A549 (cell line): ENCODE measurements at regions not wholly inside any gene's neighbourhood (a gene's known extent, or its start where the extent isn't known, plus 50 kb on each side); places are given as distances from the start of the nearest gene placed in this dataset.

Experiments used
- ATAC-seq, 2 experiments: fragments of 200-7000 bp in 1 of 2; fragments of >200 bp in 1 of 2; cut with Nextera tagmentation in 1 of 2; cut with Tn5 transposase in 1 of 2; 3 replicates each; pipeline versions ENCODE4 v1.8.0 to v1.9.1; 2018 to 2020; ENCODE audit warnings: mild to moderate bottlenecking in 1 of 2, moderate library complexity in 1 of 2
- CTCF ChIA-PET: fragments of 300-600 bp; sonication (Branson Sonifier 250); formaldehyde crosslinking; extraction: SDS; loops from one replicate; lab custom pipeline; 2021; ENCODE audit warnings: antibody characterized with exemption, inconsistent platforms; lab: Yijun Ruan, JAX
- POLR2A ChIA-PET: fragments of 350-600 bp; formaldehyde crosslinking; extraction: SDS; loops from one replicate; lab custom pipeline; 2021; ENCODE audit warnings: antibody characterized with exemption, inconsistent platforms; lab: Yijun Ruan, JAX
- DNase-seq, 2 experiments: peaks; one replicate each; pipeline versions ENCODE4 v3.0.0 to v3.0.0-alpha.2; 2011 to 2016; ENCODE audit warnings: low read depth in 1 of 2, low spot score in 1 of 2
- FAIRE-seq: peaks from 2 replicates; lab custom pipeline; 2011; peaks lifted over from hg19 to GRCh38; lab: Jason Lieb, UNC
- H3K27ac ChIP-seq, 2 experiments: fragments of >200 bp; sonication (Bioruptor Twin); formaldehyde crosslinking; 3 replicates each; pipeline ENCODE4 v1.5.1; 2016 to 2017
- H3K4me1 ChIP-seq: fragments of >200 bp; sonication (Bioruptor Twin); formaldehyde crosslinking; 3 replicates; pipeline ENCODE4 v1.6.1; 2016
- H3K4me2 ChIP-seq: fragments of >200 bp; sonication (Bioruptor Twin); formaldehyde crosslinking; 3 replicates; pipeline ENCODE4 v1.6.1; 2016
- H3K4me3 ChIP-seq: fragments of >200 bp; sonication (Bioruptor Twin); formaldehyde crosslinking; 3 replicates; pipeline ENCODE4 v1.5.1; 2016
- H3K9me3 ChIP-seq: fragments of >200 bp; sonication (Bioruptor Twin); formaldehyde crosslinking; 3 replicates; pipeline ENCODE4 v1.6.1; 2016
- ATOH8 ChIP-seq: fragments of 250-450 bp; sonication (Bioruptor Pico); IDR thresholded peaks from 2 replicates; pipeline ENCODE4 v1.5.0; 2020; ENCODE audit warnings: low read depth, mild to moderate bottlenecking, moderate library complexity
- CHD2 ChIP-seq: fragments of 150-350 bp; IDR thresholded peaks from 2 replicates; pipeline ENCODE4 v1.6.1; 2014; ENCODE audit warnings: low read length; ENCODE audit not compliant: partially characterized antibody
- CHD4 ChIP-seq: fragments of 200-600 bp; sonication (generic); IDR thresholded peaks from 2 replicates; pipeline ENCODE4 v1.6.1; 2016; ENCODE audit warnings: antibody characterized with exemption, mild to moderate bottlenecking, borderline replicate concordance
- EHMT2 ChIP-seq: fragments of 200-600 bp; sonication (generic); IDR thresholded peaks from 2 replicates; pipeline ENCODE4 v1.6.1; 2016; ENCODE audit warnings: antibody characterized with exemption, low read depth, mild to moderate bottlenecking, moderate library complexity
- FOSB ChIP-seq: fragments of 250-450 bp; sonication (Bioruptor Pico); IDR thresholded peaks from 2 replicates; pipeline ENCODE4 v1.5.0; 2020; ENCODE audit warnings: mild to moderate bottlenecking, moderate library complexity
- FOXS1 ChIP-seq: fragments of 250-450 bp; sonication (Bioruptor Pico); IDR thresholded peaks from 2 replicates; pipeline ENCODE4 v1.5.0; 2020; ENCODE audit warnings: mild to moderate bottlenecking, moderate library complexity
- GATA3 ChIP-seq: IDR thresholded peaks from 2 replicates; pipeline ENCODE4 v1.6.1; 2012; ENCODE audit warnings: borderline replicate concordance
- HDAC2 ChIP-seq: fragments of 200-600 bp; sonication (generic); IDR thresholded peaks from 2 replicates; pipeline ENCODE4 v1.6.1; 2016
- HES2 ChIP-seq: fragments of >200 bp; sonication (Bioruptor Twin); formaldehyde crosslinking; IDR thresholded peaks from 2 replicates; pipeline ENCODE4 v1.6.1; 2016
- HEYL ChIP-seq: fragments of 250-450 bp; sonication (Bioruptor Pico); IDR thresholded peaks from 2 replicates; pipeline ENCODE4 v1.8.0; 2021; ENCODE audit warnings: mild to moderate bottlenecking, moderate library complexity
- HOXB5 ChIP-seq: fragments of 250-450 bp; sonication (Bioruptor Pico); IDR thresholded peaks from 2 replicates; pipeline ENCODE4 v1.5.0; 2020; ENCODE audit warnings: mild to moderate bottlenecking, moderate library complexity
- KDM1A ChIP-seq: fragments of 200-600 bp; sonication (generic); IDR thresholded peaks from 2 replicates; pipeline ENCODE4 v1.6.1; 2016; ENCODE audit warnings: low read depth, mild to moderate bottlenecking
- KDM5A ChIP-seq: fragments of 200-600 bp; sonication (generic); IDR thresholded peaks from 2 replicates; pipeline ENCODE4 v1.6.1; 2016; ENCODE audit warnings: antibody characterized with exemption, mild to moderate bottlenecking
- MAFK ChIP-seq: fragments of 450-650 bp; IDR thresholded peaks from 2 replicates; pipeline ENCODE4 v1.6.1; 2014; ENCODE audit not compliant: partially characterized antibody
- MAX ChIP-seq: IDR thresholded peaks from 2 replicates; pipeline ENCODE4 v1.6.1; 2012
- NR3C1 ChIP-seq: fragments of >200 bp; sonication (Bioruptor Twin); formaldehyde crosslinking; IDR thresholded peaks from 3 replicates; pipeline ENCODE4 v1.6.1; 2017
- RCOR1 ChIP-seq: fragments of 150-350 bp; IDR thresholded peaks from 2 replicates; pipeline ENCODE4 v1.6.1; 2014; ENCODE audit warnings: antibody characterized with exemption, low read length, low read depth
- RNF2 ChIP-seq: fragments of 200-600 bp; sonication (generic); IDR thresholded peaks from 2 replicates; pipeline ENCODE4 v1.6.1; 2016; ENCODE audit warnings: low read depth, mild to moderate bottlenecking, antibody characterized with exemption, moderate library complexity, borderline replicate concordance
- TFCP2L1 ChIP-seq: fragments of 250-450 bp; sonication (Bioruptor Pico); IDR thresholded peaks from 2 replicates; pipeline ENCODE4 v1.5.0; 2021; ENCODE audit warnings: mild to moderate bottlenecking
- WGBS: methylation state at CpG from one replicate; pipeline ENCODE4 v1.1.6; 2017; ENCODE audit errors: missing lambda C conversion rate; 5-methylcytosine and 5-hydroxymethylcytosine counted together

- no peak overlapping the region for H3K4me2 ChIP-seq
- H3K9me3 ChIP-seq = no peaks in the 10 kb centered on the region
- ATAC-seq = no peak
- no peaks in the 10 kb centered on the region for H3K4me1 ChIP-seq
- CTCF ChIA-PET = interaction anchor here (2.7 kb wide), 1 partner anchor 17 kb away, joined by 13 read pairs; no protein-coding TSS in a partner anchor
- no peak for TF ChIP-seq TFCP2L1 (CRISPR knock-in tag)
- no peak for TF ChIP-seq MAX
- TF ChIP-seq FOSB (CRISPR knock-in tag) = no peak
- TF ChIP-seq, all 56 proteins: peak for 0
- WGBS = 14% methylated on average over 3 of the region's 3 CpGs
- POLR2A ChIA-PET = no interaction called here
- Histone ChIP-seq H3K4me3 (no peak overlapping the region), H3K27ac (no peak overlapping the region)
- no peak for FAIRE-seq
- no peak for DNase-seq
Observed at GRCh38 chr9:93843396-93843795, 111.8 kb downstream of the BARX1 start.

- no peak overlapping the region for H3K4me2 ChIP-seq
- 0 out of 3 replicates have a peak, but pooled peaks cover 3% of the 10 kb centered on the region for H3K4me1 ChIP-seq
Observed at GRCh38 chr9:93830606-93831005, 124.5 kb downstream of the BARX1 start.

DNA sequence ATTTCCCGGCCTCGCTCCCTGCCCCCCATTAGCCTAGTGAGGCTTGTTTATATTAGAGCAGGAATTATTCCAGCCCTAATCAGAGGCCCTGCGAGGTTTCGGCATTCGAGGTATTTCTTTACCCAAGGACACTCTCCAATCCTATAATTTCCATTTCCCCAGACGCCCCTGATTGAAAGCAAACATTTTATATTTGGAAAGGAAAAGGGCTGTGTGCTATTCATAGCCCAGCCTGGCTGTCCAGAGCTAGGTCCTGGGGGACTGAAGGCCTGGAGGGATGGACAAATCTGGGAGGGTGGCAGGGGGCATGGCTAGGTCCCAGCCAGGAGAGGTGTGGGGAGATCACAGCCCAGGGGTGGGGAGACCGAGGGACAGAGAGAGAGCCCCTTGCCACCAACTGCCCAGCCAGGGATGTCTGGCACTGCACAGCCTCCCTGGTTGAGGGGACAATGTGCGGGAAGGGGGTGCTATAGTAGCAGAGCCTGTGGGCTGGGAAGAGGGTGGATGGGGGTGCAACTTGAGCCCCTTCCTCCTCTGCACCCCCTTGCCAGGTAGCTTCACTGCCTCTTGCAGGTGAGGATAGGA, 125.1 kb downstream of the BARX1 start:
- H3K4me1 ChIP-seq = 0 out of 3 replicates have a peak, but pooled peaks cover 3% of the 10 kb centered on the region
- CTCF ChIA-PET = interaction anchor here (1.5 kb wide), 1 partner anchor 134 kb away, joined by 4 read pairs; no protein-coding TSS in a partner anchor
- 0 out of 3 replicates have a peak, but pooled peaks cover 4% of the 10 kb centered on the region for H3K9me3 ChIP-seq
- H3K4me2 ChIP-seq = no peak overlapping the region
- ATAC-seq = no peak
- TF ChIP-seq KDM1A (no peak), CHD4 (no peak), RNF2 (no peak), EHMT2 (no peak), HOXB5 (no peak), ATOH8 (CRISPR knock-in tag) (no peak)
- TF ChIP-seq, all 56 proteins: peak for 0
- POLR2A ChIA-PET = no interaction called here
- Histone ChIP-seq H3K4me3 (no peak overlapping the region), H3K27ac (no peak overlapping the region)
- DNase-seq (no peak), FAIRE-seq (no peak)
- WGBS = 69% methylated on average over 8 of the region's 8 CpGs

More at GRCh38 chr9:93830606-93831005, 124.5 kb downstream of the BARX1 start:
- Histone ChIP-seq H3K9me3 (0 out of 3 replicates have a peak, but pooled peaks cover 4% of the 10 kb centered on the region), H3K27ac (no peak overlapping the region), H3K4me3 (no peak overlapping the region)
- POLR2A ChIA-PET = no interaction called here
- no peak for TF ChIP-seq HDAC2
- no peak for TF ChIP-seq MAFK
- no peak for TF ChIP-seq HEYL
- TF ChIP-seq KDM5A = no peak
- no peak for TF ChIP-seq HES2
- TF ChIP-seq GATA3 = no peak
- TF ChIP-seq KDM1A = no peak
- no peak for TF ChIP-seq RCOR1
- no peak for TF ChIP-seq FOXS1 (CRISPR knock-in tag)
- TF ChIP-seq NR3C1 = no peak
- no peak for TF ChIP-seq CHD2
- ATAC-seq = no peak
- no peak for DNase-seq
- FAIRE-seq = no peak
- CTCF ChIA-PET = interaction anchor here (1.5 kb wide), 1 partner anchor 133 kb away, joined by 4 read pairs; no protein-coding TSS in a partner anchor
- 23% methylated on average over 9 of the region's 9 CpGs for WGBS
